ENCODE measurements at regions not wholly inside any gene's neighbourhood (a gene's known extent, or its start where the extent isn't known, plus 50 kb on each side); places are given as distances from the start of the nearest gene placed in this dataset.
"Not testable (repeated sequence)": the region's sequence is repeated elsewhere in the genome, so short reads cannot be mapped to it uniquely, and the experiment has no call there.

- not testable (repeated sequence) for TF ChIP-seq POLR2A, CTCF (IDR thresholded peaks at IDR 0.05)
These were observed 506.6 kb downstream of the RPIA start for GRCh38 chr2:89198026-89198425.
